D721Med (cell line): ENCODE measurements at regions not wholly inside any gene's neighbourhood (a gene's known extent, or its start where the extent isn't known, plus 50 kb on each side); places are given as distances from the start of the nearest gene placed in this dataset.

Source experiments
- DNase-seq: peaks from one replicate; pipeline ENCODE4 v3.0.0; 2011; ENCODE audit warnings: low spot score; ENCODE audit not compliant: insufficient read length
- FAIRE-seq: peaks from 2 replicates; lab custom pipeline; 2011; peaks lifted over from hg19 to GRCh38; lab: Jason Lieb, UNC
- CTCF ChIP-seq: IDR thresholded peaks from 2 replicates; pipeline ENCODE4 v1.5.1; 2012; ENCODE audit warnings: mild to moderate bottlenecking, control low read depth; ENCODE audit not compliant: insufficient read depth; ENCODE audit errors: missing control alignments

- TF ChIP-seq CTCF = no peak
- FAIRE-seq (no peak), DNase-seq (no peak)
Measured at GRCh38 chr5:118378959-118379358, 609.4 kb downstream of the DTWD2 start.

GRCh38 chr5:118377420-118377819, 610.9 kb downstream of the DTWD2 start:
- no peak for FAIRE-seq
- TF ChIP-seq CTCF = no peak

GRCh38 chr5:118371973-118372831, 616.1 kb downstream of the DTWD2 start:
- FAIRE-seq (peak; percentile 73), DNase-seq (no peak)
- no peak for TF ChIP-seq CTCF

More at GRCh38 chr5:118377420-118377819, 610.9 kb downstream of the DTWD2 start:
- no peak for DNase-seq

- no peak for DNase-seq
- no peak for FAIRE-seq
- TF ChIP-seq CTCF = no peak
Measured at GRCh38 chr5:118366429-118366828, 621.9 kb downstream of the DTWD2 start.

GRCh38 chr5:118365718-118366117, 622.6 kb downstream of the DTWD2 start:
- FAIRE-seq (no peak), DNase-seq (no peak)
- TF ChIP-seq CTCF = no peak

- FAIRE-seq = no peak
- no peak for TF ChIP-seq CTCF
- no peak for DNase-seq
Measured at GRCh38 chr5:118354797-118355196, 633.5 kb downstream of the DTWD2 start.

- DNase-seq = no peak
- TF ChIP-seq CTCF = no peak
- FAIRE-seq = no peak
Measured at GRCh38 chr5:118353970-118354369, 634.4 kb downstream of the DTWD2 start.
